ENCODE measurements at regions not wholly inside any gene's neighbourhood (a gene's known extent, or its start where the extent isn't known, plus 50 kb on each side); places are given as distances from the start of the nearest gene placed in this dataset.
"Not testable (repeated sequence)": the region's sequence is repeated elsewhere in the genome, so short reads cannot be mapped to it uniquely, and the experiment has no call there.

- H3K4me2 ChIP-seq (ENCODE audit: insufficient read depth, low read length) = no peak overlapping the region
- no peaks in the 10 kb centered on the region for H3K27me3 ChIP-seq (ENCODE audit: insufficient read depth, low read length)
- no peak overlapping the region for H2AFZ ChIP-seq (ENCODE audit: low read length)
- no peaks in the 10 kb centered on the region for H3K36me3 ChIP-seq (ENCODE audit: insufficient read depth, low read length)
- TF ChIP-seq, protein P1, sequence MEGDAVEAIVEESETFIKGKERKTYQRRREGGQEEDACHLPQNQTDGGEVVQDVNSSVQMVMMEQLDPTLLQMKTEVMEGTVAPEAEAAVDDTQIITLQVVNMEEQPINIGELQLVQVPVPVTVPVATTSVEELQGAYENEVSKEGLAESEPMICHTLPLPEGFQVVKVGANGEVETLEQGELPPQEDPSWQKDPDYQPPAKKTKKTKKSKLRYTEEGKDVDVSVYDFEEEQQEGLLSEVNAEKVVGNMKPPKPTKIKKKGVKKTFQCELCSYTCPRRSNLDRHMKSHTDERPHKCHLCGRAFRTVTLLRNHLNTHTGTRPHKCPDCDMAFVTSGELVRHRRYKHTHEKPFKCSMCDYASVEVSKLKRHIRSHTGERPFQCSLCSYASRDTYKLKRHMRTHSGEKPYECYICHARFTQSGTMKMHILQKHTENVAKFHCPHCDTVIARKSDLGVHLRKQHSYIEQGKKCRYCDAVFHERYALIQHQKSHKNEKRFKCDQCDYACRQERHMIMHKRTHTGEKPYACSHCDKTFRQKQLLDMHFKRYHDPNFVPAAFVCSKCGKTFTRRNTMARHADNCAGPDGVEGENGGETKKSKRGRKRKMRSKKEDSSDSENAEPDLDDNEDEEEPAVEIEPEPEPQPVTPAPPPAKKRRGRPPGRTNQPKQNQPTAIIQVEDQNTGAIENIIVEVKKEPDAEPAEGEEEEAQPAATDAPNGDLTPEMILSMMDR (IDR thresholded peaks at IDR 0.05; ENCODE audit: extremely low read depth, low read depth, low read length) = no peak
- no peak overlapping the region for H3K27ac ChIP-seq (ENCODE audit: low read depth, low read length)
- H3K4me1 ChIP-seq (ENCODE audit: insufficient read depth, low read length) = no peaks in the 10 kb centered on the region
- no peak overlapping the region for H3K4me3 ChIP-seq (ENCODE audit: insufficient read depth, low read length)
- H4K20me1 ChIP-seq (ENCODE audit: insufficient read depth, low read length) = no peaks in the 10 kb centered on the region
- H3K79me2 ChIP-seq (ENCODE audit: insufficient read depth, low read length) = no peaks in the 10 kb centered on the region
- no peak for DNase-seq (ENCODE audit: insufficient read length, low spot score, missing footprints)
- no peaks in the 10 kb centered on the region for H3K9me3 ChIP-seq (ENCODE audit: low read depth, low read length)
Observed at GRCh38 chr7:41554481-41554880, 148.4 kb downstream of the INHBA start.

DNA sequence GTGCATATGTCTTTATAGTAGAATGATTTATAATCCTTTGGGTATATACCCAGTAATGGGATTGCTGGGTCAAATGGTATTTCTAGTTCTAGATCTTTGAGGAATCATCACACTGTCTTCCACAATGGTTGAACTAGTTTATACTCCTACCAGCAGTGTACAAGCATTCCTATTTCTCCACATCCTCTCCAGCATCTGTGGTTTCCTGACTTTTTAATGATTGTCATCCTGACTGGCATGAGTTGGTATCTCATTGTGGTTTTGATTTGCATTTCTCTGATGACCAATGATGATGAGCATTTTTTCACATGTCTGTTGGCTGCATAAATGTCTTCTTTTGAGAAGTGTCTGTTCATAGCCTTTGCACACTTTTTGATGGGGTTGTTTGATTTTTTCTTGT is 152.8 kb downstream of the INHBA start:
- H3K79me2 ChIP-seq (ENCODE audit: insufficient read depth, low read length); H3K9me3 ChIP-seq (ENCODE audit: low read depth, low read length); H4K20me1 ChIP-seq (ENCODE audit: insufficient read depth, low read length); H3K4me1 ChIP-seq (ENCODE audit: insufficient read depth, low read length); H3K36me3 ChIP-seq (ENCODE audit: insufficient read depth, low read length); H3K27me3 ChIP-seq (ENCODE audit: insufficient read depth, low read length); H3K27ac ChIP-seq (ENCODE audit: low read depth, low read length); H3K4me3 ChIP-seq (ENCODE audit: insufficient read depth, low read length); DNase-seq (ENCODE audit: insufficient read length, low spot score, missing footprints); H3K4me2 ChIP-seq (ENCODE audit: insufficient read depth, low read length); H2AFZ ChIP-seq (ENCODE audit: low read length): not testable (repeated sequence)

- TF ChIP-seq, protein P1 (IDR thresholded peaks at IDR 0.05; ENCODE audit: extremely low read depth, low read depth, low read length) = no peak
- Histone ChIP-seq H3K9me3 (ENCODE audit: low read depth, low read length) (no peaks in the 10 kb centered on the region), H3K4me1 (ENCODE audit: insufficient read depth, low read length) (peaks cover 2% of the 10 kb centered on the region), H4K20me1 (ENCODE audit: insufficient read depth, low read length) (no peaks in the 10 kb centered on the region), H3K27ac (ENCODE audit: low read depth, low read length) (no peak overlapping the region), H3K36me3 (ENCODE audit: insufficient read depth, low read length) (no peaks in the 10 kb centered on the region), H3K4me2 (ENCODE audit: insufficient read depth, low read length) (no peak overlapping the region), H2AFZ (ENCODE audit: low read length) (no peak overlapping the region), H3K27me3 (ENCODE audit: insufficient read depth, low read length) (no peaks in the 10 kb centered on the region), H3K79me2 (ENCODE audit: insufficient read depth, low read length) (no peaks in the 10 kb centered on the region), H3K4me3 (ENCODE audit: insufficient read depth, low read length) (no peak overlapping the region)
- DNase-seq (ENCODE audit: insufficient read length, low spot score, missing footprints) = no peak
Observed at GRCh38 chr7:41544241-41544640, 158.6 kb downstream of the INHBA start.

DNA sequence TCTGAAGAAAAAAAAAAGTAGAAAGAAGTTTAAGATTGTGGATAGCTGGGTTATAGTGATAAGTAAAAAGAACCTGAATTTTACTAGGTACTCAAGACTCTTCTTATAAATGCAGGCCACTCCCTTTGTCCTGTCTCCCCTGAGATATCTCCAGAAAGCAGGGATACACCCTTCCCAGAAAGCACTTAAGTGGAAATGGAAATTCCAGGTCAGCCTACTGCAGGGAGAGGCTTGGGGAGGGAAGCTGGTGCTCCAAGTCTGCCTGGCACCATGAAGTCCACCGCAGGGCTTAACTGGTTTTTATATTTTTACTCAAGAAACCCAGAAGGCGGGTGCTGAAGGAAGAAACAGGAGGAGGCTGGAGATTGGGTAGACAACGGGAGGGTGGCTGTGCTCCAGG is 162.3 kb downstream of the INHBA start:
- H3K27me3 ChIP-seq (ENCODE audit: insufficient read depth, low read length) = no peaks in the 10 kb centered on the region
- no peaks in the 10 kb centered on the region for H3K36me3 ChIP-seq (ENCODE audit: insufficient read depth, low read length)
- no peaks in the 10 kb centered on the region for H3K79me2 ChIP-seq (ENCODE audit: insufficient read depth, low read length)
- H3K4me2 ChIP-seq (ENCODE audit: insufficient read depth, low read length) = no peak overlapping the region
- no peak for DNase-seq (ENCODE audit: insufficient read length, low spot score, missing footprints)
- H3K4me1 ChIP-seq (ENCODE audit: insufficient read depth, low read length) = peaks cover 9% of the 10 kb centered on the region
- H3K4me3 ChIP-seq (ENCODE audit: insufficient read depth, low read length) = no peak overlapping the region
- TF ChIP-seq, protein P1 (IDR thresholded peaks at IDR 0.05; ENCODE audit: extremely low read depth, low read depth, low read length) = no peak
- H3K27ac ChIP-seq (ENCODE audit: low read depth, low read length) = no peak overlapping the region
- H3K9me3 ChIP-seq (ENCODE audit: low read depth, low read length) = no peaks in the 10 kb centered on the region
- no peaks in the 10 kb centered on the region for H4K20me1 ChIP-seq (ENCODE audit: insufficient read depth, low read length)
- H2AFZ ChIP-seq (ENCODE audit: low read length) = no peak overlapping the region

Measured in osteoblast (primary cell).